ENCODE measurements at regions not wholly inside any gene's neighbourhood (a gene's known extent, or its start where the extent isn't known, plus 50 kb on each side); places are given as distances from the start of the nearest gene placed in this dataset.

DNA sequence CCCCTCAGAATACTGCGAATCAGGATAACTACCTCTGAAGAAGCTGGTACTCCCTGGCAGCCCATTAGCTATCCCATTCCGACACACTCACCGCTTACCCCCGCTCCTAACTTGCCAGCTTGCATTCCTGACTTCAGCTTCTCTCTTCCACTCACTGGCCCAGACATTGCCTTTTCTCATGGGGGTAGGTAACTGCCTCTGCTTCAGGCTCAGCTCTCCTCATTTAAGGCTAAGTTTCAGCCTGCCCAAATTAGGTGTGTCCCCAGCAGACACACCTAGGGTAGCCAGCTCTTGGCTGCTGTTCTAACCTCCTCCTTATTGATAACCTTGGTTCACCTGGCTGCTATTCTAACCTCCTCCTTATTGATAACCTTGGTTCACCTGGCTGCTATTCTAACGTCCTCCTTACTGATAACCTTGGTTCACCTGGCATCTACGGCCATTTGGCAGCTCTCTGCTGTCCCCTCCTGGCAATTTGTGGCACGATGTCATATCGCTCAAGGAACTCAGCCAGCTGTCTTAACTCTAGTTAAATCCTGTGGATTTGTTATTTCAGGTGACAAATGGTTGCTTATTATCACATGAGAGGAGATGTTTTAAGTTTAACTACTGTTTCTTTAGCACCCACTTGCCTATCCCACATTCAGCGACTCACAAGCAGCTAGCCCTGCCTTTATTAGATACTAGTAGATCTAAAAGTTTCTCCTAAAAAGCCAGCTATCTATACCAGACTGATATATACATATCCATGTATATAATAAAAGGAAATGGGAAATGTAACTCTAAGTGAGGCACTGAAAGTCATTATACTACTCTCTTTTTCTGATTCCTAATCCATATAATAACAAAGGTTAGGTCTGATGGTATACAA lies 106.5 kb upstream of the ACP3 start:
- TF ChIP-seq, protein P1, sequence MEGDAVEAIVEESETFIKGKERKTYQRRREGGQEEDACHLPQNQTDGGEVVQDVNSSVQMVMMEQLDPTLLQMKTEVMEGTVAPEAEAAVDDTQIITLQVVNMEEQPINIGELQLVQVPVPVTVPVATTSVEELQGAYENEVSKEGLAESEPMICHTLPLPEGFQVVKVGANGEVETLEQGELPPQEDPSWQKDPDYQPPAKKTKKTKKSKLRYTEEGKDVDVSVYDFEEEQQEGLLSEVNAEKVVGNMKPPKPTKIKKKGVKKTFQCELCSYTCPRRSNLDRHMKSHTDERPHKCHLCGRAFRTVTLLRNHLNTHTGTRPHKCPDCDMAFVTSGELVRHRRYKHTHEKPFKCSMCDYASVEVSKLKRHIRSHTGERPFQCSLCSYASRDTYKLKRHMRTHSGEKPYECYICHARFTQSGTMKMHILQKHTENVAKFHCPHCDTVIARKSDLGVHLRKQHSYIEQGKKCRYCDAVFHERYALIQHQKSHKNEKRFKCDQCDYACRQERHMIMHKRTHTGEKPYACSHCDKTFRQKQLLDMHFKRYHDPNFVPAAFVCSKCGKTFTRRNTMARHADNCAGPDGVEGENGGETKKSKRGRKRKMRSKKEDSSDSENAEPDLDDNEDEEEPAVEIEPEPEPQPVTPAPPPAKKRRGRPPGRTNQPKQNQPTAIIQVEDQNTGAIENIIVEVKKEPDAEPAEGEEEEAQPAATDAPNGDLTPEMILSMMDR (IDR thresholded peaks at IDR 0.05 in 4 of 5, conservative IDR thresholded peaks at IDR 0.05 in 1 of 5), result no peak
- TF ChIP-seq POLR2A (IDR thresholded peaks at IDR 0.05), result no peak
